ENCODE measurements at regions not wholly inside any gene's neighbourhood (a gene's known extent, or its start where the extent isn't known, plus 50 kb on each side); places are given as distances from the start of the nearest gene placed in this dataset.

DNA sequence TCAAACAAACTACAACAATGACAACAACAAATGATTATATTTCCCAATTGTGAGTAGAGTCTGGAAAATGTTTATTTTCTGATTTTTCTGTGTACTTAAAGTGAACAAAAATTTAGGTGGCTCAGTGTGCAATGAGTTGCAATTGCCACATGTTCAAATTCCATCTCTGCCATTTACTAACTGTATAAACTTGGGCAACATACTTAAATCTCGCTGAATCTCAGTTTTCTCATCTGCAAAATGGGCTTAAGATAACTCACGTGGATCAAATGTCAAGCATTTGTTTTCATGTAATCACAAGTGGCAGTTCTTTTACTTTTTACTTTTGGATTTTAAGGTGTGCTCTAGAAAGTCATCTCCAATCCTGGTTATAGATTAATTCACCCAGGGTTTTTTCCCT lies 416.8 kb upstream of the HNRNPA3 start:
- TF ChIP-seq, protein P1, sequence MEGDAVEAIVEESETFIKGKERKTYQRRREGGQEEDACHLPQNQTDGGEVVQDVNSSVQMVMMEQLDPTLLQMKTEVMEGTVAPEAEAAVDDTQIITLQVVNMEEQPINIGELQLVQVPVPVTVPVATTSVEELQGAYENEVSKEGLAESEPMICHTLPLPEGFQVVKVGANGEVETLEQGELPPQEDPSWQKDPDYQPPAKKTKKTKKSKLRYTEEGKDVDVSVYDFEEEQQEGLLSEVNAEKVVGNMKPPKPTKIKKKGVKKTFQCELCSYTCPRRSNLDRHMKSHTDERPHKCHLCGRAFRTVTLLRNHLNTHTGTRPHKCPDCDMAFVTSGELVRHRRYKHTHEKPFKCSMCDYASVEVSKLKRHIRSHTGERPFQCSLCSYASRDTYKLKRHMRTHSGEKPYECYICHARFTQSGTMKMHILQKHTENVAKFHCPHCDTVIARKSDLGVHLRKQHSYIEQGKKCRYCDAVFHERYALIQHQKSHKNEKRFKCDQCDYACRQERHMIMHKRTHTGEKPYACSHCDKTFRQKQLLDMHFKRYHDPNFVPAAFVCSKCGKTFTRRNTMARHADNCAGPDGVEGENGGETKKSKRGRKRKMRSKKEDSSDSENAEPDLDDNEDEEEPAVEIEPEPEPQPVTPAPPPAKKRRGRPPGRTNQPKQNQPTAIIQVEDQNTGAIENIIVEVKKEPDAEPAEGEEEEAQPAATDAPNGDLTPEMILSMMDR (IDR thresholded peaks at IDR 0.05) = no peak
- TF ChIP-seq TCF7L2 (IDR thresholded peaks at IDR 0.05; ENCODE audit: low read depth, low read length) (no peak), POLR2AphosphoS5 (IDR thresholded peaks at IDR 0.05; ENCODE audit: low read depth, low read length) (no peak), SIN3A (IDR thresholded peaks at IDR 0.05; ENCODE audit: borderline replicate concordance, insufficient read depth, low read depth, low read length) (no peak)
- TF ChIP-seq, protein P2, sequence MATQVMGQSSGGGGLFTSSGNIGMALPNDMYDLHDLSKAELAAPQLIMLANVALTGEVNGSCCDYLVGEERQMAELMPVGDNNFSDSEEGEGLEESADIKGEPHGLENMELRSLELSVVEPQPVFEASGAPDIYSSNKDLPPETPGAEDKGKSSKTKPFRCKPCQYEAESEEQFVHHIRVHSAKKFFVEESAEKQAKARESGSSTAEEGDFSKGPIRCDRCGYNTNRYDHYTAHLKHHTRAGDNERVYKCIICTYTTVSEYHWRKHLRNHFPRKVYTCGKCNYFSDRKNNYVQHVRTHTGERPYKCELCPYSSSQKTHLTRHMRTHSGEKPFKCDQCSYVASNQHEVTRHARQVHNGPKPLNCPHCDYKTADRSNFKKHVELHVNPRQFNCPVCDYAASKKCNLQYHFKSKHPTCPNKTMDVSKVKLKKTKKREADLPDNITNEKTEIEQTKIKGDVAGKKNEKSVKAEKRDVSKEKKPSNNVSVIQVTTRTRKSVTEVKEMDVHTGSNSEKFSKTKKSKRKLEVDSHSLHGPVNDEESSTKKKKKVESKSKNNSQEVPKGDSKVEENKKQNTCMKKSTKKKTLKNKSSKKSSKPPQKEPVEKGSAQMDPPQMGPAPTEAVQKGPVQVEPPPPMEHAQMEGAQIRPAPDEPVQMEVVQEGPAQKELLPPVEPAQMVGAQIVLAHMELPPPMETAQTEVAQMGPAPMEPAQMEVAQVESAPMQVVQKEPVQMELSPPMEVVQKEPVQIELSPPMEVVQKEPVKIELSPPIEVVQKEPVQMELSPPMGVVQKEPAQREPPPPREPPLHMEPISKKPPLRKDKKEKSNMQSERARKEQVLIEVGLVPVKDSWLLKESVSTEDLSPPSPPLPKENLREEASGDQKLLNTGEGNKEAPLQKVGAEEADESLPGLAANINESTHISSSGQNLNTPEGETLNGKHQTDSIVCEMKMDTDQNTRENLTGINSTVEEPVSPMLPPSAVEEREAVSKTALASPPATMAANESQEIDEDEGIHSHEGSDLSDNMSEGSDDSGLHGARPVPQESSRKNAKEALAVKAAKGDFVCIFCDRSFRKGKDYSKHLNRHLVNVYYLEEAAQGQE (IDR thresholded peaks at IDR 0.05; ENCODE audit: insufficient read depth in 1 of 2, low read depth in 2 of 2, low read length in 1 of 2) = no peak
